NCI-H1694 (cell line): ENCODE measurements at regions not wholly inside any gene's neighbourhood (a gene's known extent, or its start where the extent isn't known, plus 50 kb on each side); places are given as distances from the start of the nearest gene placed in this dataset.

Experiments
- DNase-seq: peaks from one replicate; lab custom pipeline; 2025; lab: John Stamatoyannopoulos, UW

DNA sequence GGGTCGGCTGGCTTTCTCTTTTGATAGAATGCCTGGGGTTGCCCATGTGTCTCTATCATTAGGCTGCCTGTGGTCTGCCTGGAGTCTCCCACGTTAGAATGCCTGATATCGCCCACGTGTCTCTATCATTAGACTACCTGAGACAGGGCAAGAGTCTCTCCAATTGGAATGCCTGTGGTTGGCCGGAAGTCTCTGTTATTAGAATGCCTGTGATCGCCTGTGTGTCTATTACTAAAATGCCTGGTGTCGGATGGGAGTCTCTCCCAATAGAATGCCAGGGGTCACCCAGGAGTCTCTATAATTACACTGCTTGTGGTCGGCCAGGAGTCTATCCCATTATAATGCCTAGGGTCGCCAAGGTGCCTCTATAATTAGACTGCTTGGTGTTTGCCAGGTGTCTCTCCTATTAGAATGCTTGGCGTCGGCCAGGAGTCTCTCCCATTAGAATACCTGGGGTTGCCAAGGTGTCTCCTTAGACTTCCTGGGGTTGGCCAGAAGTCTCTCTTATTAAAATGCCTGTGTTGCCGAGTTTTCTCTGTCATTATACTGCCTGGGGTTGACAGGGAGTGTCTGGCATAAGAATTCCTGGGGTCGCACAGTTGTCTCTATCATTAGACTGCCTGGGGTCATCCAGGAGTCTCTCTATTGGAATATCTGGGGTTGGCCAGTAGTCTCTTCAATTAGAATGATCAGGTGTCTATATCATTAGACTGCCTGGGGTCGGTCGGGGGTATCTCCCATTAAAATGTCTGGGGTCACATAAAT, 2272.8 kb downstream of the TP53TG3F start:
- no peak for DNase-seq

DNA sequence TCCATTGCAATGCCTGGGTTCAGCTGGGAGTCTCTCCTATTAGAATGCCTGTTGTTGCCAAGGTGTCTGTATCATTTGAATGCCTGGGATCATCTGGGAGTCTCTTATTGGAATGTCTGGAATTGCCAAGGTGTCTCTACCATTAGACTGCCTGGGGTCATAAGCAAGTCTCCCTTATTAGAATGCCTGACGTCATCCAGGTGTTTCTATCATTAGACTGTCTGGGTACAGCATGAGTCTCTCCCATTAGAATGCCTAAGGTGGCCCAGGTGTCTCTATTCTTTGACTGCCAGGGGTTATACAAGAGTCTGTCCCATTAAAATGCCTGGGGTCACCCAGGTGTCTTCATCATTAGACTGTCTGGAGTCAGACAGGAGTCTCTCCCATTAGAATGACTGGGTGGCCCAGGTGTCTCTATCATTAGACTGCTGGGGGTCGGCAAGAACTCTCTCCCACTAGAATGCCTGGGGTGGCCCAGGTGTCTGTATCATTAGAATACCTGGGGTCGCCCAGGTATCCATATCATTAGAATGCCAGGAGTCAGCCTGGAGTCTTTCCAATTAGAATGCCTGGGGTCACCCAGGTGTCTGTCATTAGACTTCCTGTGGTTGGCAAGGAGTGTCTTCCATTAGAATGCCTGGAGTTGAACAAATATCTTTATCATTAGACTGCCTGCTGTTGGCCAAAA, 2274.0 kb downstream of the TP53TG3F start:
- DNase-seq: no peak

DNA sequence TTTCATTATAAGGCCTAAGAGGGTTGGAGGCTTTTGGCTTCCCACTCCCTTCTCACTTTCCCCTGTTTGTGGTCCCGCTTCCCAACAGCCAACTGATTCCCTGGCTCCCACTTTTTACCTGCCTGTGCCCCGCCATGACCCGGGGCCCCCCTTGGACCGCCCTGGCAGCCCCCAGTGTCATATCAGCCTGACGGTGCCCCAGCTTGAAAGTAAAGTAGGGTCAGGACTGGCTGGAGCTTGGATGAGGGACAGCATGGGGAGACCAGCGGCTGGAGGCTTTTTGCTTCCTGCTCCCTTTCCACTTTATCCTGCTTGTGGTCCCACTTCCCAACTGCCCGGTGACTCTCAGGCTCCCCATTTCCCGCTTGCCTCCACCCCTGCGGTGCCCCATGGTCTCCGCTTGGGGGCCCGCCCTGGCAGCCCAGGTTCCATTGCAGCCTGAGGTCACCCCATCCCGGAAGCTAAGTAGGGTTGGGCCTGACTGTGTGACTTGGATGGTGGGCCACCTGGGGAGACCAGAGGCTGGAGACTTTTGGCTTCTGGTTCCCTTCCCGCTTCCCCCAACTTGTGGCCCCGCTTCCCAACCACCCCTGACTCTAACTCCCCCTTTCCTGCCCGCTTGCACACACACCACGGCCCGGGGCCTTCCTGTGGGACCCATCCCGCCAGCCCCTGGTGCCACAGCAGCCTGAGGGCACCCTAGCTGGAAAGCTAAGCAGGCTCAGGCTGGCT, 2274.7 kb downstream of the TP53TG3F start:
- DNase-seq: no peak

DNA sequence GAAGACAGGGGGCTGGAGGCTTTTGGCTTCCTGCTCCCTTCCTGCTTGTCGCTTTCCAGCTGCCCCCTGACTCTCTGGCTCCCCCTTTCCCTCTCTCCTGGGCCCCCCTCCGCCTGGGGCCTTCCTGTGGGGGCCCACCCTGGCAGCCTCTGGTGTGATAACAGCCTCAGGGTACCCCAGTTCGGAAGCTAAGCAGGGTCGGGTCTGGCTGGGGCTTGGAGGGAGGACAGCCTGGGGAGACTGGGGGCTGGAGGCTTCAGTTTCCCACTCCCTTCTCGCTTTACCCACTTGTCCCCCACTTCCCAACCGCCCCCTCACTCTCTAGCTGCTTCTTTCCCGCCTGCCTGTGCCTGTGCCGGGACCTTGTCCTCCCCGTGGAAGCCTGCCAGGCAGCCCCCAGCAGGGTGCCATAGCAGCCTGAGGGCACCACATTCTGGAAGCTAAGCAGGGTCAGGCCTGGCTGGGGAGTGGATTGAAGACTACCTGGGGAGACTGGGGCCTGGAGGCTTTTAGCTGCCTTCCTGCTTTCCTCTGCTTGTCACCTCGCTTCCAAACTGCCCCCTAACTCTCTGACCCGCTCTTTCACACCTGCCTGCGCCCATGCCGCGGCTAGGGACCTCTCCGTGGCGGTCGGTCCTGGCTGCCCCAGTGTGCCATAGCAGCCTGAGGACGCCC, 2275.5 kb downstream of the TP53TG3F start:
- DNase-seq: no peak

DNA sequence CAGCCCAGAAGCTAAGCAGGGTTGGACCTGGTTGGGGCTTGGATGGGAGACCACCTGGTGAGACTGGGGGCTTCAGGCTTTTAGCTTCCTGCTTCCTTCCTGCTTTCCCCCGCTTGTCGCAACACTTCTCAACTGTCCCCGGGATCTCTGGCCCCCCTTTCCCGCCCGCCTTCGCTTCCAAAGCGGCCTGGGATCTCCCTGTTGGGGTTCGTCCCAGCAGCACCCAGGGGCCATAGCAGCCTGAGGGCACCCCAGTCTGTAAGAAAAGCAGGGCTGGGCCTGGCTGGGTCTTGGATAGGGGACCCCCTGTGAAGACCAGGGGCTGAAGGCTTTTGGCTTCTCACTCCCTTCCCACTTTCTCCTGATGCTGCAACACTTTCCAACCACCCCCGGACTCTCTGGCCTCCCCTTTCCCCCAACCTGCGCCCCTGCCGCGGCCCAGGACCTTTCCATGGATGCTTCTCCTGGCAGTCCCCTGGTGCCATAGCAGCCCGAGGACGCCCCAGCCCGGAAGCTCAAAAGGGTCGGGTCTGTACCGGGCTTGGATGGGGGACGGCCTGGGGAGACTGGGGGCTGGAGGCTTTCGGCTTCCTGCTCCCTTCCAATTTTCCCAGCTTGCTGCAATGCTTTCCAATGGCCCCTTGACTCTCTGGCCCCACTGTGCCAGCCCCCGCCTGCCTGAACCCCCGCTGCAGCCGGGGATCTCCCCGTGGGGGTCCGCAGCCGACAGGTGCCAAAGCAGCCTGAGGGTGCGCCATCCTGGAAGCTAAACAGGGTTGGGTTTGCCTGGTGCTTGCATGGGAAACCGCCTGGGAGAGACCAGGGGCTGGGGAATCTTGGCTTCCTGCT, 2276.2 kb downstream of the TP53TG3F start:
- no peak for DNase-seq

DNA sequence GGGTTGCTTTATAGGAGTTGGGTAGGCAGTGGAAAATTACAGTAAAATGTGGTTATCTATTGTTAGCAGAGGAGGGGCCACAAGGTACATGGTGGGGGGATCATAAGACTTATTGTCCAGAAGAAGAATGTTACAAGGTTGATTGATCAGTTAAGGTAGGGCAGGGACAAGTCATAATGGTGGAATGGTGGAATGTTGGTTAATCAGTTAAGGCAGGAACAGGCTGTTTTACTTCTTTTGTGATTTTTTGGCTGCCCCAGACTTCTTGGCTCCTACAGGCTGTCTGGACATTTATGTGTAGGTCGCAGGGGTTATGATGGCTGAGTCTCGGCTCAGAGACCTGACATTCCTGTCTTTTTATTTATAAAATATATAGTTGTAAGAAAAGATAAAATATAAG, 2277.1 kb downstream of the TP53TG3F start:
- no peak for DNase-seq

DNA sequence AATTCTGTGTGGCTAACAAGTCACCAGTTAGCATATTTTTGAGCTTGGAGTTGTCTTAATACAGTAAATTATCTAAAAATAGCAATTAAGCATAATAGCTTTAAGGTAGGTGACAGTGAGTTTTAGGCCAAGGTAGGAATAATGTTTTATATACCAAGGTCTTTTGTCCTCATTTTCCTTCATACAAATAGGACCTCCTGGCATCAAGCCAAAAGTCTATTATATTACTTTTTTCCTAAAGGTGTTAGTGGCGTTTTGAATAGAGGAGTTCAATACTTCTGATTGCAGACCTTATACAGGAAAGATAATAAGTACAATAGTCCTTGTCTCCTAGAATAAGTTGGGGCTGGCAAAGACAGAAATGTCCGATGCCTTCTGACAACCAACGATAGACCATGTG, 2277.7 kb downstream of the TP53TG3F start:
- DNase-seq: no peak

DNA sequence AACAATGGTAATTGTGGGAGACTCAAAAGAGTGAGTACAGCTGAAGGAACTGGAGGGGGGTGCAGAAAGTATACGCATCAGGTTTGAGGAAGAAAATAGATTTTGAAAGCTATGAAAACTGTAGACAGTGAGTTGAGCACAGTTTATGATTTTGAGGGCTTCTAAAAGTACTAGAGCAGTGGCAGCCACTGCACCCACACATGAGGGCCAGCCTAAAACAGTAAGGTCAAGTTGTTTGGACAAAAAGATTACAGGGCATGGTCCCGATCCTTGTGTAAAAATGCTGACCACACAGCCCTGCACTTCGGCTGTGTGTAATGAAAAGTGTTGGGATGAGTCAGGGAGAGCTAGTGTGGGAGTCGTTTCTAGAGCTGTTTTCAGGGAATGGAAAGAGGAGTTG, 2282.1 kb downstream of the TP53TG3F start:
- no peak for DNase-seq

DNA sequence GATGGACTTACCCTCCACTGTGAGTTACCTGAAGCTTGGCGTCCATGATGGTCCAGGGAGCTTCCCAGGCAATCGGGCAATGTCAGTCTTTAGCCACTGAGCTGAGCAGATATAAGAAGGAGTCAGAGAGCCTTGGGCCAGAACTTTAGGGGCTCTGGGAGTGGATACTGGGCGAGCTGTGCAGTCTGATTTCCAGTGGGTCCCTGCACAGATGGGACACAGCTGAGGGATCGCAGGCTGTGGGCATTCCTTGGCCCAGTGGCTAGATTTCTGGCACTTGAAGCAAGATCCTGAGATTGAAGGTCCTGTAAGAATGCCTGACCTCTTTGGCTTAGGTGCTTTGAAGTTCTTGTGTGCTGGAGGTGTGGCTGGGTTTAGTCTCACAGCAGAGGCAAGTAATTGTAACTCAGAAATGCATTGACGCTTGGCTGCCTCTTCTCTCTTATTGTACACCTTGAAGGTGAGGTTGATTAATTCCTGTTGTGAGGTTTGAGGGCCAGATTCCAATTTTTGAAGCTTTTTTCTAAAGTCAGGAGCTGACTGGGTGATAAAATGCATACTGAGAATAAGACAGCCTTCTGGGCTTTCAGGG, 2283.8 kb downstream of the TP53TG3F start:
- no peak for DNase-seq

DNA sequence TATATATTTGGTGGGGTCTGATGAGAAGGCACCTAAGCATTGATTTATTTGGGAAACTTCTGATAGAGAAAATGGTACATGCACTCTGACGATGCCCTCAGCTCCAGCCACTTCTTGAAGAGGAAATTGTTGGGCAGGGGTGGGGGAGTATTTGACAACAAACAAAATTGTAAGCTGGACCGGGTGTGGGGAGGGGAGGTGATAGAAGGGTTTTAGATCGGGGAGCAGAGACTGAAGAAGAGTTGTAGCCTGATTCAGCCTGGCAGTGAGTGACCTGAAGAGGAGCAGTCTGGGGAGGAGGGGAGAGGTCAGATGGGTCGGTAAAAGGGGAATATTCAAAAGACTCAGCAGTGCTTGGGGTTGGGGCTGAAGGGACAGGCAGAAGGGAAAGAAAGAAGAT, 2284.7 kb downstream of the TP53TG3F start:
- DNase-seq: no peak

DNA sequence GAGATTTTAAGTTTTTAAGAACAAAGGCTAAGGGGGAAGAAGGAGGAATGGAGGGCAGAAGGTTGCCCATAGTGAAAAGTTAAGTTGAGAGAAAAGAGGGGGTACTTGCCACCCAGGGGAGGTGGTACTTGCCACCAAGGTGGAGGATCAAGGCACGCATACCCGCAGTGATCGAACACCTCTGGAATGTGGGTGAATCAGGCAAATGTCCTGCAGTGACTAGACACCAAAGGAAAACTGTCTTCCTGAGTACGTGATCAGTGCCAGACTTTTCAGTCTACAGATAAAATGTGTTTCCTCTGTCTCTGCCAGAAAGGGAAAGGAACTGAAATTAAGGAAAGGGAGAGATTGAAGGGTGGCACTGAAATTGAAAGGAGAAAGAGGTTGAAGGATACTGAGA, 2285.3 kb downstream of the TP53TG3F start:
- DNase-seq: no peak

DNA sequence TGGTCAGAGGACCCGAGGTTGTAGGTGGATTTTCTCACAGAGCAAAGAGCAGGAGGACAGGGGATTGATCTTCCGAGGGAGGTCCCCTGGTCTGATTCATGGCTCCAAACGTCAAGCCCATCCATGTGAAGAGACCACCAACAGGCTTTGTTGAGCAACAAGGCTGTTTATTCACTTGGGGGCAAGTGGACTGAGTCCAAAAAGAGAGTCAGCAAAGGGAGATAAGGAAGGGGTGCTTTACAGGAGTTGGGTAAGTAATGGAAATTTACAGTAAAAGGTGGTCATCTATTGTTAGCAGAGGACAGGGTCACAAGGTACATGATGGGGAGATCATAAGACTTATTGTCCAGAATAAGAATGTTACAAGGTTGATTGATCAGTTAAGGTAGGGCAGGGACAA, 2285.8 kb downstream of the TP53TG3F start:
- no peak for DNase-seq

DNA sequence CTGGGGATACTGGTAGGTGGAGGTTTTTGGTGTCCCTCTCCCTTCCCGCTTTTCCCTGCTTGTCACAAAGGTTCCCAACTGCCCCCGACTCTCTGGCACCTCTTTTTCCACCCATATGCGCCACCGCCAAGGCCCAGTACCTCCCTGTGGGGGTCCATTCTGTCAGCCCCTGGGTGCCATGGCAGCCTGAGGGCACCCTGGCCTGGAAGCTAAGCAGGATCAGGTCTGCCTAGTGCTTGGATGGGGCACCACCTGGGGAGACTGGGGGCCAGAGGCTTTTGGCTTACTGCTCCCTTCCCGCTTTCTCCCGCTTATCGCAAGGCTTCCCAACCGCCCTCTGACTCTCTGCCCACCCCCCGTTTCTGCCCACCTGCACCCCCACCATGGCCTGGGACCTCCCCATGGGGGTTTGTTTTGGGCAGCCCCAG, 2286.4 kb downstream of the TP53TG3F start:
- DNase-seq: no peak

DNA sequence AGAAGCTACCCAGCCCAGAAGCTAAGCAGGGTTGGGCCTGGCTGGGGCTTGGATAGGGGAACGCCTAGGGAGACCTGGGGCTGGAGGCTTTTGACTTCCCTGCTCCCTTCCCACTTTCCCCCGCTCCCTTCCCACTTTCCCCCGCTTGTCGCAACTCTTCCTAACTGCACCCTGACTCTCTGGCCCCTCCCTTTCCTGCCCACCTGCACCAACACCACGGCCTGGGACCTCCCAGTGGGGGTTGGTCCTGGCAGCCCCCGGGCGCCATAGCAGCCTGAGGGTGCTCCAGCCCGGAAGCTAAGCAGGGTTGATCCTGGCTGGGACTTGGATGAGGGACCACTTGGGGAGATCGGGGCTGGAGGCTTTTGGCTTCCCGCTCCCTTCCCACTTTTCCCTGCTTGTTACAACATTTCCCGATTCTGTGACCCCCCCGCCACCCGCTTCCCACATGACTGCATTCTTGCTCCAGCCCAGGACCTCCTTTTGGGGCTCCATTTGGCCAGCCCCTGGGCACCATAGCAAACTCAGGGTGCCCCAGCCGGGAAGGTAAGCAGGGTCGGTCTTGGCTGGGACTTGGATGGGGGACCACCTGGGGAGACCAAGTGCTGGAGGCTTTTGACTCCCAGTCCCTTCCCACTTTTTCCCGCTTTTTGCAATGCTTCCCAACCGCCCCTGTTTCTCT, 2287.0 kb downstream of the TP53TG3F start:
- no peak for DNase-seq

DNA sequence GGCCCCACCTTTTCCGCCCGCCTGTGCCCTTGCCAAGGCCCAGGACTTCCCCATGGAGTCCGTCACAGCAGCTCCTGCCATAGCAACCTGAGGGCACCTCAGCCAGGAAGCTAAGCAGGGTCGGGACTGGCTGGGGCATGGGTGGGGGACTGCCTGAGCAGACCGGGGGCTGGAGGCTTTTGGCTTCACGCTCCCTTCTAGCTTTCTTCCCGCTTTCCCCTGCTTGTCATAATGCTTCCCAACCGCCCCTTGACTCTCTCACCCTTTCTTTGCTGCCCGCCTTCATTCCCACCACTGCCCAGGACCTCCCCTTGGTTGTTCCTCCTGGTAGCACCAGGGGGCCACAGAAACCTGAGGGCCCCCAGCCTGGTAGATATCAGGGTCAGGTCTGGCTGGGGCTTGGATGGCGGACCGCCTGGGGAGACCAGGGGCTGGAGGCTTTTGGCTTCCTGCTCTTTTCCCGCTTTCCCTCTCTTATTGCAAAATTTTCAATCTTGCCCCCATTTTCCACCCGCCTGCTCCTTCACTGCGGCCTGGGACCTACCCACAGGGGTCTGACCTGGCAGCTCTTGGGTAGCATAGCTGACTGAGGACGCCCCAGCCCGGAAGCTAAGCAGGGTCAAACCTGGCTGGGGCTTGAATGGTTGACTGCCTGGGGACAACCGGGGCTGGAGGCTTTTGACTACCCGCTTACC, 2287.7 kb downstream of the TP53TG3F start:
- no peak for DNase-seq

DNA sequence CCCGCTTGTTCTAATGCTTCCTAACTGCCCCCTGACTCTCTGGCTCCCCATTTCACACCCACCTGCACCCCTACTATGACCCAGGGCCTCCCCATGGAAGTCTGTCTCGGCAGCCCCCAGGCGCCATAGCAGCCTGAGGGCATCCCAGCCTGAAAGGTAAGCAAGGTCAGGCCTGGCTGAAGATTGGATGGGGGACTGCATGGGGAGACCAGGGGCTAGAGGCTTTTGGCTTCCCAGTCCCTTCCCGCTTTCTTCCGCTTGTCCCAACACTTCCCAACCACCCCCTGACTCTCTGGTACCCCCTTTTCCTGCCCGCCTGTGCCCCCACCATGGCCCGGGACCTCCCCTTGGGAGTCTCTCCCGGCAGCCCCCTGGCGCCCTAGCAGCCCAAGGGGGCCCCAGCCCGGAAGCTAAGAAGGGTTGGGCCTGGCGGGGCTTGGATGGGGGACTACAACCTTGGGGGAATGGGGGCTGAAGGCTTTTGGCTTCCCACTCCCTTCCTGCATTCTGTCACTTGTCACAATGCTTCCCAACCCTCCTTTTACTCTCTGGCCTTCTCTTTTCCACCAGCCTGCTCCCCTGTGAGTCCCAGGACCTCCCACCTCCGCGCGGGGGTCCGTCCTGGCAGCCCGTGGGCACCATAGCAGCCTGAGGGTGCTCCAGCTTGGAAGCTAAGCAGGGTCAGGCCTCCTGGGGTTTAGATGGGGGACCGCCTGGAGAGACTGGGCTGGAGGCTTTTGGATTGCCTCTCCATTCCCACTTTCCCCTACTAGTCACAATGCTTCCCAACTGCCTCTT, 2288.4 kb downstream of the TP53TG3F start:
- DNase-seq: no peak

DNA sequence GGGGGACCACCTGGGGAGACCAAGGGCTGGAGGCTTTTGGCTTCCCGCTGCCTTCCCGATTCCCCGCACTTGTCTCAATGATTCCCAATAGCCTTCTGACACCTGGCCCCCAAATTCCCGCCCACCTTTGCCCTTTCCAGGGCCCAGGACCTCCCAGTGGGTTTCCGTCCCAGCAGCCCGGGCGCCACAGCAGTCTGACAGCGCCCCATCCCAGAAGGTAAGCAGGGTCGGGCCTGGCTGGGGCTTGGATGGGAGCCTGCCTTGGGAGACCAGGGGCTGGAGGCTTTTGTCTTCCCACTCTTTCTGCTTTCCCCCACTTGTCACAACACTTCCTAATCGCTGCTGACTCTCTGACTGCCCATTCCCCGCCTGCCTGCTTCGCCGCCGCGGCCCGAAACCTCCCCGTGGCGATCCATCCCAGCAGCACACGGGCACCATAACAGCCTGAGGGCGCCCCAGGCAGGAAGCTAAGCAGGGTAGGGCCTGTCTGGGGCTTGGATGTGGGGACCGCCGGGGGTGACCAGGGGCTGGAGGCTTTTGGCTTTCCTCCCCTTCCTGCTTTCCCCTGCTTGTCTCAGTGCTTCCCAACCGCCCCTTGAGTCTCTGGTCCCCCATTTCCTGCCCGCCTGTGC, 2289.3 kb downstream of the TP53TG3F start:
- no peak for DNase-seq
